GM12865 (cell line): ENCODE measurements at regions not wholly inside any gene's neighbourhood (a gene's known extent, or its start where the extent isn't known, plus 50 kb on each side); places are given as distances from the start of the nearest gene placed in this dataset.
"Not testable (repeated sequence)": the region's sequence is repeated elsewhere in the genome, so short reads cannot be mapped to it uniquely, and the experiment has no call there.

Experiments used
- DNase-seq: peaks from one replicate; pipeline ENCODE4 v3.0.0; 2010; ENCODE audit warnings: low read depth
- H3K4me3 ChIP-seq: 2 replicates; pipeline ENCODE4 v1.5.1; 2011; ENCODE audit warnings: mild to moderate bottlenecking, low read depth, low read length, control low read depth
- CTCF ChIP-seq: IDR thresholded peaks from 2 replicates; pipeline ENCODE4 v1.5.1; 2011; ENCODE audit warnings: low read length, control low read depth, low read depth, inconsistent platforms; ENCODE audit not compliant: insufficient read depth; ENCODE audit errors: missing control alignments

- no peak for DNase-seq
- no peak for TF ChIP-seq CTCF
Observed at GRCh38 chr4:141352331-141352730, 131.6 kb downstream of the ZNF330 start.

GRCh38 chr4:141352909-141353525 lies 132.3 kb downstream of the ZNF330 start:
- no peak for TF ChIP-seq CTCF
- DNase-seq = no peak
- H3K4me3 ChIP-seq = no peak overlapping the region

More at GRCh38 chr4:141352331-141352730, 131.6 kb downstream of the ZNF330 start:
- H3K4me3 ChIP-seq = no peak overlapping the region

- no peak for TF ChIP-seq CTCF
- no peak for DNase-seq
- H3K4me3 ChIP-seq = no peak overlapping the region
Observed at GRCh38 chr4:141356321-141356962, 135.7 kb downstream of the ZNF330 start.

GRCh38 chr4:141356963-141357335 lies 136.3 kb downstream of the ZNF330 start:
- DNase-seq = no peak
- TF ChIP-seq CTCF = no peak
- no peak overlapping the region for H3K4me3 ChIP-seq

GRCh38 chr4:141368241-141368640 lies 147.5 kb downstream of the ZNF330 start:
- not testable (repeated sequence) for DNase-seq, H3K4me3 ChIP-seq

- H3K4me3 ChIP-seq = no peak overlapping the region
- no peak for TF ChIP-seq CTCF
- DNase-seq = no peak
Observed at GRCh38 chr4:141371206-141371605, 150.5 kb downstream of the ZNF330 start.

GRCh38 chr4:141375855-141376254 lies 155.2 kb downstream of the ZNF330 start:
- no peak overlapping the region for H3K4me3 ChIP-seq
- DNase-seq = peak; percentile 21

More at GRCh38 chr4:141375855-141376254, 155.2 kb downstream of the ZNF330 start:
- no peak for TF ChIP-seq CTCF
